Ectodermal cell (in vitro differentiated cells): ENCODE measurements at regions not wholly inside any gene's neighbourhood (a gene's known extent, or its start where the extent isn't known, plus 50 kb on each side); places are given as distances from the start of the nearest gene placed in this dataset.

Experiments used
- H3K27ac ChIP-seq: 2 replicates; pipeline ENCODE4 v1.7.0; 2013; ENCODE audit warnings: mild to moderate bottlenecking, low read depth, low read length; ENCODE audit not compliant: insufficient read depth, poor library complexity, severe bottlenecking
- H3K27me3 ChIP-seq: 2 replicates; pipeline ENCODE4 v1.7.0; 2013; ENCODE audit warnings: mild to moderate bottlenecking, low read length; ENCODE audit not compliant: insufficient read depth, control insufficient read depth, poor library complexity, severe bottlenecking
- H3K36me3 ChIP-seq: one replicate; pipeline ENCODE4 v1.7.0; 2013; ENCODE audit warnings: low read length; ENCODE audit not compliant: control insufficient read depth, insufficient read depth
- H3K4me1 ChIP-seq: one replicate; pipeline ENCODE4 v1.7.0; 2013; ENCODE audit warnings: low read length; ENCODE audit not compliant: control insufficient read depth, insufficient read depth
- H3K4me3 ChIP-seq: 2 replicates; pipeline ENCODE4 v1.7.0; 2013; ENCODE audit warnings: low read depth, low read length, control low read depth; ENCODE audit not compliant: insufficient read depth
- H3K9me3 ChIP-seq: 2 replicates; pipeline ENCODE4 v1.7.0; 2013; ENCODE audit warnings: mild to moderate bottlenecking, low read length, moderate library complexity; ENCODE audit not compliant: control insufficient read depth
- WGBS, 2 experiments: methylation state at CpG; one replicate each; pipeline ENCODE4 v1.1.7; 2013; ENCODE audit warnings: missing lambda C conversion rate in 2 of 2; 5-methylcytosine and 5-hydroxymethylcytosine counted together

DNA sequence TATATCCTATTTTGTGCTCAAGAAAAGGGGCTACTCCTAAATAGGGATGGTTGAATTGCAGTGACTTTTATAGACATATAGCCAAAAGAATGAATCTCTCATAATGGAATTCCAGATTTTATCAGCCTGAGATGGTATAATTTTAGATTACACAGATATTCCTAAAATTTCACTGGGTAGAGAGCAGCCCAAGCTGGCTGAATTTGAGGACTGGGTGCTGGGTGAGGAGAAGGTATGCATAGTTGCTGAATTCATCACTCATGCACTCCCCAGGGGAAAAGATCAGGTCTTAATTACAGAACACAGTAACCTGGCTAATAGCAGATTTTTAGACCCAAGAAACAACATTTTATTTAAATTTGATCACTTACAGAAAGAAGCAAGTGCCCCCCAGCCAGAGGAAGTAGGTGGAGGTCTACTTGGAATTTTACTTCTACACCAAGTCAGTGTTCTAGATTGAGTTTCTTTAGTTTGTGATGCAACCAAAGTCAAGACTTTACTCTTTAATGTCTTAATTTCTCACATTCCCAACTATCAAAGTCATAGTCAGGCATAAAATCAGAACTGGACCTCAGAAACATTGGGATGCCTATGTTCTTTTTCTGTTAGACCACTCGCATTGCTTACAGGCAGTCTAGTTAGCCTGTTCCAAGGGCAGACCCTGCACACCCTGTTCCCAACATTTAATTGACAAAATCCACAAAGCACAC lies 337.4 kb upstream of the PODXL start:
- Histone ChIP-seq H3K9me3 (no peaks in the 10 kb centered on the region), H3K4me3 (no peak overlapping the region), H3K27me3 (peaks cover 59% of the 10 kb centered on the region), H3K4me1 (peaks cover 25% of the 10 kb centered on the region), H3K27ac (no peak overlapping the region), H3K36me3 (no peaks in the 10 kb centered on the region)
- WGBS, 2 experiments, result 92 to 96% methylated on average over 1 of the region's 1 CpG

DNA sequence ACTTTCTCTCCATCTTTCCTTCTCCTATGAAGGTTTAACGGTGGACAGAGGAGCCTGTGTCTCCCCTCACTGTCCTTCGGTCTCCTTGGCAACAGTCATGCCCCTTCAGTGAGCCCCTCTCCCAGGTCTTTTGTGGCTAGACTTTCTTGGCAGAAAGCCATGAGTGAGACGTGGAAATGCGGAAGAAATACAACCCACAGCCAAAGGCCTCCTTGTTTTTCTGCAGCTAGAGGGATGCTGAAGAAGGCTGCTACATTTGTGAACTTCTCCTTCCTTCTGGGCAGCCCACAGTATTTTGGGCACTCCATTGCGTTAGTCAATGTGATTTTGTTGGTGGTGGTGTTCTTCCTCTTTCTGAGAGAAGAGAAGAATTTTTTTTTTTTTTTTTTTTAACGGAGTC lies 333.7 kb upstream of the PODXL start:
- H3K27ac ChIP-seq, result no peak overlapping the region
- peaks cover 67% of the 10 kb centered on the region for H3K27me3 ChIP-seq
- no peak overlapping the region for H3K4me3 ChIP-seq
- 87 to 88% methylated on average over 6 of the region's 6 CpGs for WGBS, 2 experiments
- peaks cover 3% of the 10 kb centered on the region for H3K9me3 ChIP-seq
- peaks cover 7% of the 10 kb centered on the region for H3K4me1 ChIP-seq
- no peaks in the 10 kb centered on the region for H3K36me3 ChIP-seq

DNA sequence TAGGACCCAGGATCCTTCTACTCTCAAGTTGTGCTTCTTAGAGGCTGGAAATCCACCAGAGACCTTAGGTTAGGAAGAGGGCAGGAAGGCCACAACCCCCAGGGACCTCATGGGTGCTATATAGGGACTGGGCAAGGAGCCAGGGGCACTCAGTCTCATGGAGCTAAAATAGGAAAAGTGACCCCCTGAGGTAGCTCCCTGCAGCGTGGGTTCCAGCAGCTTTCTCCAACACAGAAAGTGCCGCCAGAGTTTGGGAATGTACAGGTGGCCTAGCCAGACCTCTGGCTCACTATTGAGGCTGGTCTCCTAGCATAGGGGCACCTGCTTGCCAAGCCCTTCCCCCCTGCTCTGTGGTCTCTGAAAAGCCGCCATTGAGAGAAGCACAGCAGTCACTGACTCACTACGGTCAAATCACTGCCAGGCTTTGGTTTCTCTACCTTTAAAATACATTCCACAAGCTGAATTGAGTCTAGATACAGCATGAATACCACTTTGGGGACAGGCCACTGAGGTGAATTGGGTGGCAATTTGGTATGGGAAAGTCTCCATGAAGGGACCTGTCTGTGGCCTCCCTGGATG lies 333.2 kb upstream of the PODXL start:
- Histone ChIP-seq H3K4me1 (peaks cover 7% of the 10 kb centered on the region), H3K27ac (no peak overlapping the region), H3K27me3 (peaks cover 62% of the 10 kb centered on the region), H3K4me3 (no peak overlapping the region), H3K9me3 (peaks cover 3% of the 10 kb centered on the region), H3K36me3 (no peaks in the 10 kb centered on the region)
- 79 to 81% methylated on average over 4 of the region's 4 CpGs for WGBS, 2 experiments

DNA sequence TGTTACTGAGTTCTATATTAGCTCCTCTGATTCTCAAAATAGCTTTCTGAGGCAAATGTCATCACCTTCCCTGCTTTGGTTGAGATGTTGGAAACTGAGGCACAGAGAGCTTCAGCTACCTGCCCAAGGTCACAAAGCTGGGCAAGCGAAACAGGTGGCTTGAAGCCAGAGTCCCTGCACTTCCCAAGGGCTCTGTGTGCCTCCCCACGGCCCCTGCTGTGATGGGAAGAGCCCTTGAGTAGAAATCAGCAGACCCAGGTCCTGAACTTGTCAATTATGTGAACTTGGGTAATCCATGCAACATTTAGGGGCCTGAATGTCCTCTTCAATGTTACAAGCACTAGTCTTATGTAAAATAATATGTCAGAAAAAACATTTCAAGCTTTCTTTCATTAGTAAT lies 327.3 kb upstream of the PODXL start:
- Histone ChIP-seq H3K4me1 (peaks cover 7% of the 10 kb centered on the region), H3K9me3 (peaks cover 3% of the 10 kb centered on the region), H3K27ac (no peak overlapping the region), H3K36me3 (no peaks in the 10 kb centered on the region), H3K4me3 (no peak overlapping the region), H3K27me3 (peaks cover 32% of the 10 kb centered on the region)
- WGBS, 2 experiments, result 94 to 98% methylated on average over 2 of the region's 2 CpGs

DNA sequence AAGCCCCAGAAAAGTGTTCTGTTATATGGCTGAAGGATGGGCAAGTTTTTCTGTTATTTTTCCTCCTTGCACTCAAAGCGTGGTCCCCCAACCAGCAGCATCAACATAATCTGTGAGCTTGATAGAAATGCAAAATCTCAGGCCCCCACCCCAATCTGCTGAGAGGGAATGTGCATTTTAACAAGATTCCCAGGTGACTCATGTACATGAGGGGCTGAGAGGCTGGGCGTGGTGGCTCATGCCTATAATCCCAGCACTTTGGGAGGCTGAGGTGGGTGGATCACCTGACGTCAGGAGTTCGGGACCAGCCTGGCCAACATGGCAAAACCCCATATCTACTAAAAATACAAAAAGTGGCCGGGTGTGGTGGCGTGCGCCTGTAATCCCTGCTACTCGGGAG lies 326.8 kb upstream of the PODXL start:
- Histone ChIP-seq H3K4me1 (peaks cover 7% of the 10 kb centered on the region), H3K36me3 (no peaks in the 10 kb centered on the region), H3K27ac (no peak overlapping the region), H3K4me3 (no peak overlapping the region), H3K9me3 (peaks cover 3% of the 10 kb centered on the region), H3K27me3 (peaks cover 27% of the 10 kb centered on the region)
- WGBS, 2 experiments, result 88 to 92% methylated on average over 8 of the region's 8 CpGs

DNA sequence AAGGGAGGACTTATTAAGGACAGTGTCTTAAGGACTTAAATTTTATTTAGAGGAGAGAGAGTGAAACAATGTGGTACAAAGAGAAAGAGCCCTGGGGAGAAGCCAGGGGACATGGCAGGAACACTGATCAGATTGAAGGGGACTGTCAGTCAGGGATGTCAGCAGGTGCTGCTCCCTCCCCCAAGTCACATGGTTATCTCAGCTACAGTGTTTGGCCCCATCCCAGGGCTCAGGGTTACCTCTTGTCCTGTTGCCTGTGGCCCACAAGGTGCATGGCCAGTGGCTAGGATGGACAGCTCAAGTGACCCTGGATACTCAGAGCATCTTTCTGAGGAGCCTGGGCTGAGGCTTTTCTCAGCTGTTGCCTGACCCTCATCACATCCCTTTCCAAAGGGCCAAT lies 325.9 kb upstream of the PODXL start:
- Histone ChIP-seq H3K27me3 (peaks cover 19% of the 10 kb centered on the region), H3K36me3 (no peaks in the 10 kb centered on the region), H3K9me3 (peaks cover 3% of the 10 kb centered on the region), H3K4me3 (no peak overlapping the region), H3K4me1 (peaks cover 7% of the 10 kb centered on the region), H3K27ac (no peak overlapping the region)

DNA sequence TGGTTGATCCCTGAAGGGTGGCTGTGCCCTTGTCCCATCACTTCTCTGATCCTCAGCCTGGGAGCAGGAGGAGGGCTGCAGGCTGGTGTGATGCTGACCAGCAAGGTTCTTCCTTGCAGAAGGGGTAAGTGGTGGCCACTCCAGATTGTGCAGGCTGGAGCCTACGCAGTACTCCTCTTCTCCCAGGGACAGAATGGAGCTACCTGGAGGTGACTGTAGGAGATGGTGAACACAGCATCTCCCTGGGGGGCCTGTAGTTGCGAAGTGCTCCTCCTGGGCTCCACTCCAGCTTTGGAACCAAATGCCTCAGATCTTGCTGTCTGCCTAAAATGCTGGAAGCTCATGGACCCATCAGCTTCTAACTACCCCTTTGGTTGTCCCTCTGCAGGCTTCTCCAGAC lies 323.6 kb upstream of the PODXL start:
- Histone ChIP-seq H3K4me1 (peaks cover 7% of the 10 kb centered on the region), H3K27me3 (peaks cover 14% of the 10 kb centered on the region), H3K36me3 (no peaks in the 10 kb centered on the region), H3K4me3 (no peak overlapping the region), H3K27ac (no peak overlapping the region), H3K9me3 (no peaks in the 10 kb centered on the region)
- WGBS, 2 experiments, result 94 to 96% methylated on average over 2 of the region's 2 CpGs

DNA sequence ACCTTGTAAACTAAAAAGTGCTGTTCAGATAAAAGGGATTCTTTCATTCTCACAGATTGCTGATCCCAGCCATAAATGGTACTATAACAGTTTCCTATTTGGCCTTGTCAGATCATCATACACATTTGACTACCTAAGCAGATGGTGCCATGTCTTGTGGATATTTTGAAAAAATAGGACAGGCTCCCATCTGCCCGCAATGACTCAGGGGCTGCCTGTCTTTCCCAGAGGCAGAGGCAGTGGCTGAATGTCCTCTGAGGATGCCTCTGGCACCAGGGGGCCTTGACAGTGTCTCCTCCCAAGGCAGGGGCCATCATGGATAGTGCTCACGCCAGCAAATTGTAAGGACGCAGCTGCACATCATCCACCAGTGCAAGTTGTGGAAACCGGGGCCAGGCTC lies 323.0 kb upstream of the PODXL start:
- H3K36me3 ChIP-seq, result no peaks in the 10 kb centered on the region
- H3K4me1 ChIP-seq, result peaks cover 7% of the 10 kb centered on the region
- H3K27me3 ChIP-seq, result peaks cover 14% of the 10 kb centered on the region
- WGBS, 2 experiments, result 93 to 96% methylated on average over 4 of the region's 4 CpGs
- H3K4me3 ChIP-seq, result no peak overlapping the region
- no peaks in the 10 kb centered on the region for H3K9me3 ChIP-seq
- no peak overlapping the region for H3K27ac ChIP-seq

DNA sequence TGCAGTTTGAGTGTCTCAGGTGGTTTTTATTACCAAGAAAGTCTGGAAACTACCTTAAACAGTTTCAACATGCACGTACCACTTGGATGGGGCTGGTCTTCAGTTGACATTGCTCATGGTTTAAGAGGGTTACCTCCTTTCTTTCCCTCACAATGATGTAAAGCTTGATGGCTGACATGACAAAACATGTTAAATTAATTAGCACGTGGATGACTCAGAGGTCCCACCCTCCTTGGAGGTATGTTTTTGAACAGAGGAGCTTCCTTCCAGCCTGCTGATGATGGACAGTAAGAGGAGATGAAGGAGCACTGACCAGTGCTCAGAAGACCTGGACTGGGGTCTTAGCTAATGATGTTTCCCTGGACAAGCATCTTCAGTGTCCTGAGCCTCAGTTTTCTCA lies 322.3 kb upstream of the PODXL start:
- WGBS, 2 experiments, result 88 to 95% methylated on average over 2 of the region's 2 CpGs
- Histone ChIP-seq H3K27me3 (peaks cover 17% of the 10 kb centered on the region), H3K27ac (no peak overlapping the region), H3K4me1 (peaks cover 7% of the 10 kb centered on the region), H3K36me3 (no peaks in the 10 kb centered on the region), H3K4me3 (no peak overlapping the region), H3K9me3 (no peaks in the 10 kb centered on the region)

DNA sequence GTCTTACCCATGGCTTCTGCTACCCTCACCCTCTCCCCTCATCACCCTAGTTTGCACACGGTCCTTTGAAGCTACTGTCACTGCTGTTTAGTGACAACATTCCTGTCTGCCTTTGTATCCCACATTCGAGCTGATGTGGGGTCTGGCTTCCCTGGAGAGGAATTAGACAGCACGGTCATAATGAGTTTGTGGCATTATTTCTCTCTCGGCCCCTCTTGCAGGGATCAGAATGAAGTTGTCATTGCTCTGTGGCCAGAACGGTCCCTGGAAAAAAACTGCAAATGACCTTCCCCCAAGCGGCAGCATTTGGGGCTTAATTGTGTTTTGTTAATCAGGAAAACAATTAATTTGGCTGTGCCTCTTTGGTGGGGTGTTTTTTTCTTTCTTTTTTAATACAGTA lies 317.2 kb upstream of the PODXL start:
- H3K27me3 ChIP-seq, result peaks cover 3% of the 10 kb centered on the region
- no peaks in the 10 kb centered on the region for H3K4me1 ChIP-seq
- no peak overlapping the region for H3K4me3 ChIP-seq
- WGBS, 2 experiments, result 76 to 77% methylated on average over 6 of the region's 6 CpGs
- no peak overlapping the region for H3K27ac ChIP-seq
- no peaks in the 10 kb centered on the region for H3K9me3 ChIP-seq
- H3K36me3 ChIP-seq, result no peaks in the 10 kb centered on the region
